ENCODE measurements at regions not wholly inside any gene's neighbourhood (a gene's known extent, or its start where the extent isn't known, plus 50 kb on each side); places are given as distances from the start of the nearest gene placed in this dataset.
A peak's percentile ranks its signal among the peaks of the same experiment; 100 is the strongest.
"Not testable (repeated sequence)": the region's sequence is repeated elsewhere in the genome, so short reads cannot be mapped to it uniquely, and the experiment has no call there.

DNA sequence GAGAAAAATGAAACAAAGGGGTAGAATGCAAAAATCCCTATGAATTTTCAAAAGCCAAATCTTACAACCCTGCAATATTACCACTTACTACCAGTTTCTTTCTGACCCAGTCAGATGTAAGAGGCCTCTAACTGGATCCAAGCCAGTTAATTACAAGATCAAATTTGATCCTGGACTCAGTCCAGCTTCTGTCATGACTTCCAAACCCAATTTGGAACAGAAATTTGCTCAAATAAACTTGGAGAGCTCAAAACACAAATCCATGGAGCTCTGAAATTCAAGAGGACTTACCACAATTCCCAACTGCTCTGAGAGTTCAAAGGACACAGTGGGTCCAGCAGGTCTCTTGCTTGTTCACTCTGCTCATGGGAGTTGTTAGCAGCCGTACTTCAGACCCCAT is 1271.7 kb upstream of the SLC39A10 start:
- DNase-seq (ENCODE audit: low spot score), result peak; percentile 54

DNA sequence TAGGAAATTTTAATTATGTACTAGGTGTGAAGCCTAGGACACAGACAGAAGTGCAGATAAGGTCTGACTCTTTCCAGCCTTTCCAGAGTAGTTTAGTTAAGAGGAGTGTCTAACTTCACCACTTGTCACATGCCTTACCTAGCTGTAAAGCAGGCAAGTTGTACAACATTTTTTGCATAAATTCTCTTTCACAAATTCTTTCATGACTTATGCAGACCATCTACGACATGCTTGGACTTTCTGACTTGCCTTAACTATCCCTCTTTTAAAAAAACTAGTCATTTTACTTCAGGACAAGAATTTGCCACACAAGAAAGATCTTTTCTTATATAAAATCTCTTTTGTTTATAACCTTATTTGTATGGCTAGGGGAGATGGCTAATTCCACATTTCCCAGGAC is 1273.6 kb upstream of the SLC39A10 start:
- no peak for DNase-seq (ENCODE audit: low spot score)

DNA sequence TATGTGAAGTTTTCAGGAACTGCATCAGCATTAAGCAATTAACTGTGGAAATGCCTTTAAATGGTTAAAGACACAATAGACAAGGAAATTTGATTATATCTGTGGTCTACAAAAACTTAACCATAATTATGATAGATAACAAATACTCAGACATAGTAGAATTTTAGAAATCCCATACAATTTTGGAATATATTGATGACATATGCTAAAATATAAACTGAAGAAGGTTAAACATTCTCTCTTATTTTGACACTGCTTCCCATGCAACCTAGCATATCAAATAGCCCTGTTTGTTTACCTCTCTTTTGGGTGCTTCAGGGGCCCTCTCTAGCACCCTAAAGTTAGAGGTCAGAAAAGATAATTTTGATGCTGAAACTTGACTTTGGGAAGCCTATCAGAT is 1274.8 kb upstream of the SLC39A10 start:
- DNase-seq (ENCODE audit: low spot score), result no peak

DNA sequence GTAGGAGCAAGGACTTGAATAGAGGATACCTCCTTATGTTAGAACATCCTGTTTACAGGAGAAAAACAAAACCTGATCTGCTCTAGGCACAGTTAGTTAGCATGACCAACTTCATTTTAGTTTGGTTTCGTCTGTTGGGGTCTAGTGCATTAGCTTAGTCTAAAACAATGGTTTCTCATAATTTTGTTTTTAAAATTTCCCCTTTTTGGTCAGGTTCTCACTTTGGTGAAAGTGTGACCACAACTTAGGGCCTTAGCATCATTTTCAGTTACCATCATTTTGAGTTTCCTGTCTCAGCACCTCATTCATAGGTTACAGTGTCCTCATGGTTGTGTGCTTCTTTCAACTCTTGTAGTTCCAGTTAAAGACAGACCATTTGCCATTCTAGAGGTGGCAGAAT is 1277.0 kb upstream of the SLC39A10 start:
- DNase-seq (ENCODE audit: low spot score), result no peak

DNA sequence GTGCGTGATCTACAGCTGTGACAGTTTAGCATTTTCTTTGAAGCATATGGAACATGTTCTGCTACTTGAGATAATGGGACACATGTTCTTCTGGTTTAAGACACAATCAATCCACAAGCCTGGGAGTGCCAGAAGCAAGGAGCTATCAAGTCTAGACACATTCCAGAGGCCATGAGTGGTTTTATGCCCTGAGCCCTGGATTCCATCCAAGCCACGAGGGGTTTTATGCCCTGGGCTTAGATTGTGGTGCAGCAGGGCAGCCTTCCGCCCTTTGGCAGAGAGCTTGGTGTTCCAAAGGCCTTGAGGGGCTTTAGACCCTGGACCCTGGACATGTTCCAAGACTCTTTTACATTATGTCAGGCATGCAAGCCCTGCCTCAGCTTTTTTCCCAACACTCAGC is 1289.6 kb upstream of the SLC39A10 start:
- not testable (repeated sequence) for DNase-seq (ENCODE audit: low spot score)

DNA sequence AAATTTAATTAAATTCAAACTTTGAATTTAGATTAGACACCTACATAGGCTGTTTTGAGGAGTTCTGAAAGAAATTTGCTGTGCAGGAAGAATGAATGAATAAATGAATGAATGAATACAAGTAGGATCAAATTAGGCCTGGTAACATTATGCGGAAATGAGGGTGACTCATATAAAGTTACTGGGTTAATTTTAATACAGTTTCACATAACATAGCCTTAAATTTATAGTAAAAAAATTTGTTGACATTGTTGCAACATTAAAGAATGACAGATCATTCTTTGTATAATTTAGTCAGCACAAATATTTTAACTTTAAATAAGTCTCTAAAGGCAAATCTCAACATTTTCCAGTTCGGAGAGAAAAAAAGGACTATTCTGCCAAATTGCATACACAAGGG is 1293.1 kb upstream of the SLC39A10 start:
- DNase-seq (ENCODE audit: low spot score), result no peak

DNA sequence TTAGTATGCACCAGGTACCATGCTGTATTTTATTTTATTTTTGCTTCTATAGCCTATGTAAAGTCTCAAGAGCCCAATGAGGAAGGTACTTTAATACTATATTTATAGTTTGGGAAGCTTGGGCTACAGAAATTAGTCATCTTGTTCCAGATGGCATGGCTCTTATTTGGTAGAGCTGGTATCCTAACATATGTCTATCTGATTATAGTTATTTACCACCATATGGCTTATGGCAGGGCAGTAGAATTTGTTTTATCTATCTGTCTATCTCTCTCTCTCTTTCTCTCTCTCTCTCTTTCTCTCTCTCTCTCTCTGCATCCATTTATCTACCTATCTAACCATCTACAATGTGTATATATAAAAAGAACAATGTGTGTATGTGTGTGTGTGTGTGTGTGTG is 1293.7 kb upstream of the SLC39A10 start:
- DNase-seq (ENCODE audit: low spot score), result peak; percentile 67

DNA sequence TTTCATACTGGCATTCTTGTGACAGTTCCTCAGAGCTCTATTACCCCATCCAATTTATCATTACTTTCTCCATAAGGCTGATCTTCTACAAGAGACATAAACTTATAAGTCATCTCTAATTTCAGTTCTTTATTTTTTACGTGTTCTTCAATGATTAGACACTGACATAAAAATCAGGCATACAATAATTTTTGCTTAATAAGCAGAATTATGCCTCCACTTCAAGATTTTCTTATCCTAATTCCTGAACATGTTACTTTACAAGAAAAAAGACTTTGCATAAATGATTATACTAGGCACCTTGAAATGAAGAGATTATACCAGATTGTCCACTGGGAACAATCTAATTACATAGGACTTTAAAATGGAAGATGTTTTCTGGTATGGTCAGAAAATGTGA is 1304.5 kb upstream of the SLC39A10 start:
- no peak for DNase-seq (ENCODE audit: low spot score)

DNA sequence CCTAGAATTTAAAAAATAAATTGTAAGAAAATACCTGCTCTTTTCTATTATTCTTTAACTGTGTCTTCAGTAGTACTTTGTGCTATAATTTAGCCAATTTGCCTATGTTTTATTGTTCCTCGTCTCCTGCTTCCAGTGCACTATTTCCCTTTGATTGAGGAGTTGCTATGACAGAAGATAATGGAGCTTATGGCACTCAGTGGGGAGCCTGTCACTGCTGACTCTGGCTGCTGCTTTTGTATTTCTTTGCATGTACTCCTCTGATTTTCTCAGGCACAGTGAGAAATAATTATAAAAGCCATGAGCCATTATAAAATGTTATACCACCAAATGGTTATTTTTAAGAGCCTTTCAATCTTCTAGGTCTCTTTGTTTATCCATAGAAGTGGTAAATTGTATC is 1310.8 kb upstream of the SLC39A10 start:
- DNase-seq (ENCODE audit: low spot score), result peak; percentile 84

DNA sequence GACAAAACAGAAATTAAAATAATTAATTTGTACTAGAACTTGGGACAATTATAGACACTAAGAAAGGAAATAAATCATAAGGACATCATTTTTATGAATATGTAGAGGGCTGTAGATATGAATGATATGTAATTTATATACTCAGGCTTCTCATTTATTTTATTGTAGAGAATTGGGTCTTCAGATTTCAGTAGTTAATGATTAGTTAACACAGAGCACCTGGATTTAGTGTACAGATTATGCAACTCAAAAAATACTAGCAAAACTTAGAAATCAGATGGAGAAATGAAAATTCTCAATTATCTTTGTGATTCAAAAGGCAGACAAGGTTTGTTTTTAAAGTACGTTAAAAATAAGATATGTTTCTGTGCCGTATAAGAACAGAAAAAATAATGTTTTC is 1311.7 kb upstream of the SLC39A10 start:
- DNase-seq (ENCODE audit: low spot score), result no peak

DNA sequence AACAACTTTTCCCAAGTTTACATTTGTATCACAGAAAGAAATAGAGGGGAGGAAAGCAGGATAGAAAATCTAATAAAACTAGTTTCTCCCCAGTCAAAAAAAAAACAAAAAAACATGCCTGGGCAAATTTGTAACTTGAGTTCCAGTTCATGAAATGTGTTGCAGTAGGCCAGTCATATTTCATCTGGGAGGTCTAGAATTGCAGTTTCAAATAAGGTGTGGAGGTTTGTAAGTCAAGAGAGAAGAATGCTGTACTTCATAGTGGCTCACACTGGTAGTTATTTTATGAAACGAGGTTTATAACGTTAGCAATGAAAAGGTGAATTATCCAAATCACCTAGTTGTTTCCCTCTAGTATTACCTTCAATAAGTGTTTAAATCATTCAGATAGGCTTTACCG is 1313.9 kb upstream of the SLC39A10 start:
- no peak for DNase-seq (ENCODE audit: low spot score)

DNA sequence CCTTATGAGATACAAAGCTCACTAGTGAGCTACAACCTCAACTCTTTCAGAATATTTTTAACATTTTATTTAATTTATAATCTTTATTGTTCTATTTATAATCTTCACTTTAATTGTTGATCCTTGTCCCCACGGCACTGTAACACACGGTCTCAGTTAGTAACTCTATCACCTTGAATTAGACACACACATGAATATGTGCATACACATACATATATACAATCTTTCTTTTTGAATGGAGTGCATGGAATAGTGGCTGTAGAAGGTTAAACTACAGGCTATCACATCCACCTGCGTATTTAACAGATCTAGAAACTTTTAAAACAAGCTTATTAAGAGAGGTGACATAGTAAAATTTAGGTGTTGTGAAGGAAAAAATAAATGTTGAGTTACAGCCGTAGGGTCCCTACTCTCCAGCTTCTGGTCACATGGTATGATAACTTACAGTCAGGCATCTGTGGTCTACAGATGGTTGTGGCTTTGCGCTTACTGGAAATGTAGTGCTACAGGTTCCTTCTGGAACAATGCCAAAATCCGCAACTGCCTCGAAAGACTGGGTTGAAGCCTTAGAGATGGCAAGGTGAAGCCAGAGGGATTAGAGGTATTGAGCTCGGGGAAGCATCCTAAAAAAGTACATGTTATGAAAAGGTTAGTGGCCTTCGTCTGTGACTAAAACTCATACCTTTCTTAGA is 1324.1 kb upstream of the SLC39A10 start:
- peak; percentile 11 for DNase-seq (ENCODE audit: low spot score)

DNA sequence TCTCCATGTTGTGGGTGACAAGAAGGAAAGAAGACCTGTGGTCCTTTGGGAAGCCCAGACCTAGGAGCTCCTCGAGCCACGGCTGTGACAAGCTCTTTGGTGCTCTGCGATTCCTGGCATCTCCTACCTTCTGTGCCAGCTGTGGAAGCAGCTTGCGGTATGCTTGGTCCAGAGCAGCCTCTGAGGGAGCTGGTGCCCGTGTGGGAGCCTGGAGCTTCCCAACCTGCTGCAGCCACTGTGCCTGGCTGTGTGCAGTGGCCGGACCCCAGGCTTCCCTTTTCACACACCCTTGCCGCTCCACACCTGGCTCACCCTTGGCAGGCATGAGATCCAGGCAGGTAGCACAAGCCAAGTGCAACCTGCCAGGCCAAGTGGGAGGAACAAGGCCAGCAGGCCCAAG is 1328.6 kb upstream of the SLC39A10 start:
- no peak for DNase-seq (ENCODE audit: low spot score)

DNA sequence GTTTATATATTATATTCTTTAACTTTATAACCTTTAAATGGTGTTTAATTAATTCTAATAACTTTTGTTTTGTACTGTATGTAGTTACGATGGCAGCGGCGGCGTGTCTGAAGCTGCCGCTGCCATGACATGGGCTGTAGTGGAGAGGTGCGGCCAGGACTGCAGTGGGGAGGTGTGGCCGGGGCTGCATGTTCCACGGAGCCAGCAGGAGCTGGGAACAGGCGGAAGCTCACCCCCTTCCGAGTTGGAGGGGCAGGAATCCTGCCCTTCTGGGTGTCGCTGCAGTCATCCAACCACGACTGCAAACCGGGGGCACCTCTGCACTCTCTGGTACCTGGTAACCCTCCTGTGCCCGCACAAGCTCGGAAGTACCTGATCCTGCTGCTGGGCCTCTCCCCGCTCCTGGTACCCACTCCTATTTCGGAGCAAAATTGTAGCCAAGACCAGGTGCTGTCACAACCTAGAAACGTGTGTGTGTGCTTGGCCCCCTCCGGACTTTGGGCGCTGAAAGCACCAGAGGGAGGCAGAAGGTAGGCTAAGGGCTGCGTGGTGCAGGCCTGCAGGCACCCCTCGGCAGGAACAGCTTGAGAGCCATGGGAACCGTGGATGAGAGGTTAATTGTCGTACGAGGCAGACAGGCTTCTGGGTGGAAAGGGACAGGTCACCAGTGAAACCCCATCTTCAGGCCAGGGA is 1329.7 kb upstream of the SLC39A10 start:
- DNase-seq (ENCODE audit: low spot score), result no peak

DNA sequence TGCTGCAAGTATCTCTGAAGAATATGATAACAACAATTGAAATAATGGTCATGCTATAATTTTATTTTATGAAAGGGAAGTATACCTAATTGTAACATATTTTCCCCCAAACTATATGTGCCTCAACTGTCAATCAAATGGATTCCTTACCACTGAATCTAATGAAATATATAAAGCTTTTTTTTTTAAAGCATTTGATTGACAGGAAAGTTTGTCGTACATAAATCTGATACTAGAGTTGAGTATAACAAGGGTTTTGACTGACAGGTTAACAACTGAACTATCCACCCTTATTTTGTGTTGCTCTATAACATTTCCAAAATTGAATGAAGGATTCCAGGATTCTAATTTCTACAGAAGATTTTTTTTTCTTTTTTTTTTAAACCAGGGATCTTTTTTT is 1333.3 kb upstream of the SLC39A10 start:
- no peak for DNase-seq (ENCODE audit: low spot score)

DNA sequence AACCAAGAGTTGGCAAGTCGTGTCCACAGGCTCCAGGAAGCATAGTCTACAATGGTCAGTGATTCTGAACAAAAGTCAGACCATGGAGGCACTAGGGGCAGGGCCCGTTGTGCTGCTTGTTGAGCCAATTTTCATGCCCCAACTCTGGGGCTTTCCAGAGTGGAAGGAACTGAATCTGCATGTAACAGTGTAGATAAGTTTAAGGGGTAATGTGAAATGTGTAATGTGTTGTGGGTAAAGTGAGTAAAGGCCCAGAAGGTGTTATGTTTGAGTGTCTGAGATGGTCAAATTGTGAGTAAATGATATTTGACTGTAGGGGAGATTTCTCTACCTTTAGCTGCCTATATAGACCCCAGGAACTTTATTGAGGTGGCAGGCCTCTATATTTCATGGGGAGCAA is 1336.5 kb upstream of the SLC39A10 start:
- no peak for DNase-seq (ENCODE audit: low spot score)

DNA sequence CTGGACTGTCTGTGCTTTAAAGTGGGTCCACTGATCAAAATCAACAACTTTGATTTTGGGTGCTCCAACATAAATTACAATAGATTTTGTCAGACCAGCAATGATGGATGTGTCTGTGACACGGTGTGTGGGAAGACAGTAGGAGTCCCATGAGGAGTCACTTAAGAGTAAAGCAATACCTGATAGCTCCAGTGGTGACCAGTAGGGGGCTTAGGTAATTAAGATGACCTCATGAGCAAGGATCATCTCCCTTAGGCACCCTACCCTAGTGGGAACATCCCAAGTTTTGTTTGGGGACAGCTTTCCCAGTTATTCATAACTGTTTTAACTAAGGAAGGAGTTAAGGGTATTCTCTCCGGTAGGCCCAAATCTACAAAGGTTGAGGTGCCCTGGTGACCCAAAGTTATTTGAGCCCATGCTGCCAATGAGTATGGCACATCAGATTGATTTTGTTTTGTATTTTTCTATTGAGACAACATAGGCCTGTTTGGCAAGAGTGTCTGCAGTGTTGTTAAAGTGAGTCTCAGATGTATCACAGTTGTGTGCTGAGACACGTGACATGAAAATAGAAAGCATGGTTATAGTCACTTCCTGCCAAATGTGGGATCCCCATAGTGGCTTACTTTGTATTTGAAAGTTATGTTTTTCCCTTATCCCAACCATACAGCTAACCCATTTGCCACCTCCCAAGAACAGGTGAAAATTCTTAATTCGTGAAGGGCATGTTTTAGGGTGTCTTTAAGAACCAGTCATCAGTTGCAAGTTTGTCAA is 1337.6 kb upstream of the SLC39A10 start:
- DNase-seq (ENCODE audit: low spot score), result no peak

DNA sequence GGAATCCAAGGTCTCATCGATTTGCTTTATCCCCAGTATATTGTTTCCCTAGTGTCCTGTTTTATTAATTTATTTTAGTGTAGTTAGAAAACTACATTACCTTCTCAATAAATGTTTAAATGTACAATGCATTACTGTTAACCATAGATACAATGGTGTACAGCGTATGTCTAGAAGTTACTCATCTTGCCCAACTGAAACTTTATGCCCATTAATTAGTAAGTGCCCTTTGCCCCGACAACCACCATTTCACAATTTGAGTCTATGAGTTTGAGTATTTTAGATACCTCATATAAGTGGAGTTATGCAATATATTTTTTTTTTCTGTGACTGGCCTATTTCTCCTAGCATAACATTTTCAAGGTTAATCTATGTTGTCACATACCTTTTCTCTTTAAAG is 1343.0 kb upstream of the SLC39A10 start:
- no peak for DNase-seq (ENCODE audit: low spot score)

DNA sequence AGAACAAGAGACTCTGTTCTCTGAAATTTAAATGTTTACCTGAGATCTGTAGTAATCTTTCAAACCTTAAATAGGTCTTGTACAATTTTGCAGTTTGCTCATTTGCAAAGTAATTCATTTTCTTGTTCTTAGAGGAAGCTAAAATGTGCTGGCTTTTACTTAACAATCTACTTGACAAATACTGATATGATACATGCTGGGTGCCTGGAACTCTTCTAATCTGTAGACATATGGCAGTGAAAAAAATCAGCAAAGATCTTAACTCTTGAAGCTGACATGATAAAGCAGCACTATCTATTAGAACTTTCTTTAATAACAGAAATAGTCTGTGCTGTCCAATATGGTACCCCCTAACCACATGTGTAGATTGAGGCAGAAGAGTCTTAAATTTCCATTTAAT is 1352.8 kb upstream of the SLC39A10 start:
- DNase-seq (ENCODE audit: low spot score), result peak; percentile 83

DNA sequence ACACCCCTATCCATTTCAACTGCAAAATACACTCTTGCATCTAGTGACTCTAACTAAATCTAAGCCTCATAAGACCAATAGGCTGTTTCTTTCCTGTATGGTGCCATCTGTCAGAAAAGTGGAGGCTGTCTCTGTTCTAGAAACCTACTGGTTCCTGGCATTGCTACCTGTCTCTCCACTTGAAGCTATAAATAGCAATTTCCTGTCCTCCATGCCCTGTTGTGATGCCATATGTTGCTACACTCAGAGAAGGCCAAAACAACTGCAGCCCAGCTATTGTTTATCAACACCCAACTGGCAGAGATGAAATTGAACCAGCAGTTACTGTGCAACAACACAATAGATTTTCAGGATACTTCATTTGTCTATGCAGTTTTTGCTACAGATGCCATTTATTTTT is 1355.1 kb upstream of the SLC39A10 start:
- DNase-seq (ENCODE audit: low spot score), result peak; percentile 99

DNA sequence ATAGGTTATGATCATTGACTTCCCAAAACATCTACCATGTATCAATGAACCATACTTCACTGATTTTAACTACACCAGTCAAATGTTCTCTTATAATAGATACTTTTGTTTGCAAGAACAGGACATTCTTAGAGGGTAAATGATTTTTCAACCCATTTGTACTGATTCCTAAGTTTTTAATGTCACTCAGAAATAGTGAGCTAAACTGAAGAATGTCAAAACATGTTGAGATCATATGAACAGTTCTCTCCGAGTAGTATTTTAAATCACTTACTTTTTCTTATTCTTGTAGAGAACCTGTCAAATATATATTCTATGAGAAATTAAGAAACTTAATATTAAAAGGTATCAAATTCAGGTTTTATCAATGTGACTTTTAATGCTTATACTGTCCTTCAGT is 1362.9 kb upstream of the SLC39A10 start:
- DNase-seq (ENCODE audit: low spot score), result no peak

DNA sequence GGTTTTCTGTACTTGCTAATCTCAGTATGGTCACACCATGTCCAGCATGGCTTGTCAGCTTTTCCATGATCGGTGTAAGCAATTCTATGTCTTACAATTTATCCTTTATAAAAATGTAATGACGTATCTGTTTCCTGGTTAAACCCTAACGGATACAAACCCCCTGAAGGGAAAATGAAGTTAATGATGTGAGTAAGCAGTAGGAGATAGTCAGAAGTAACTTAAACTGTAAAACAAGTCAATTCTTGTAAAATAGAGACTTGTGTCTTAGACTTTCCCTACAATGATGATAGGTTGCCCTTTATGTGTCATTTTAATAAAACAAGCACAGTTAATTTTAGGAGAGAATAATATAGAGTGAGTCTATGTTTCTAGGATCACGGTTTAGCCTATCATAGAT is 1365.9 kb upstream of the SLC39A10 start:
- no peak for DNase-seq (ENCODE audit: low spot score)

DNA sequence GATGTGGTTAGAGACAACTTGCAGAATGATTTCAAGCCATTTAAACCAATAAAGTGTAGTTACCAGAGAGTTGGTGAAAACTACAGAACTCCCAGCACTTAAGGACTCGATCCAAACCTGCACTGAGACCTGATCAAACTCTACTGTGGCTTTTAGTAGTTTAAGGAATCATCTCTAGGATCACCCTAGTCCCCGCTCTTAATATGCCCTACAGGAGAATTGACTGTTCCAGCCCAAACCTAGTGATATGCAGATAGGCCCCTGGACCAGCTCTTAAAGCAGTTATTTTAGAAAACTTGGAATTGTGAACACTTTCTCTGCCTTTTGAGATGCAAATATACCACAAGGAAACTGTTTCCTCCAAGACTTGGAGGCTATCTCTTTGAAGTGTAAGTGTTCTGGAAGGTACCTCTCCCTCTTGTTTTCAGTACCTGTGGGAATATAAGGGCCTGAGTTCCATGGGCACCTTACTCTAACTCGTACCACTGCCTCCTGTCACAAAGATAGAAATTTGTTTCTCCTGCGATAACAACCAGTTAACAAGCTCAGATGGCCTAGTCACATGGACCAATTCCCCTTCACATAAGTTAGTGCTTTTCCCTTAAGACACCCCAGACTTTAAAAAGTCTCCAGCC is 1367.2 kb upstream of the SLC39A10 start:
- no peak for DNase-seq (ENCODE audit: low spot score)
